ENCODE measurements at regions not wholly inside any gene's neighbourhood (a gene's known extent, or its start where the extent isn't known, plus 50 kb on each side); places are given as distances from the start of the nearest gene placed in this dataset.

GRCh38 chr19:28419312-28419711 lies 793.6 kb downstream of the UQCRFS1 start:
- no peak for TF ChIP-seq CEBPB (IDR thresholded peaks at IDR 0.05)
- TF ChIP-seq, protein P1, sequence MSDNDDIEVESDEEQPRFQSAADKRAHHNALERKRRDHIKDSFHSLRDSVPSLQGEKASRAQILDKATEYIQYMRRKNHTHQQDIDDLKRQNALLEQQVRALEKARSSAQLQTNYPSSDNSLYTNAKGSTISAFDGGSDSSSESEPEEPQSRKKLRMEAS (IDR thresholded peaks at IDR 0.05): no peak

Measured in Ishikawa (cell line).